OCI-LY1 (cell line): ENCODE measurements at regions not wholly inside any gene's neighbourhood (a gene's known extent, or its start where the extent isn't known, plus 50 kb on each side); places are given as distances from the start of the nearest gene placed in this dataset.

Source experiments
- CTCF ChIP-seq: fragments of 200-600 bp; sonication (generic), shearing (Covaris generic); IDR thresholded peaks from 2 replicates; pipeline ENCODE4 v1.5.1; 2017; ENCODE audit warnings: mild to moderate bottlenecking, antibody characterized with exemption, low read length, moderate library complexity, mixed read lengths
- EZH2 ChIP-seq: fragments of 200-600 bp; sonication (generic), shearing (Covaris generic); IDR thresholded peaks from 2 replicates; pipeline ENCODE4 v1.8.0; 2017; ENCODE audit warnings: borderline replicate concordance, mixed run types, mild to moderate bottlenecking, antibody characterized with exemption, low read length, moderate library complexity, mixed read lengths

- TF ChIP-seq CTCF (no peak), EZH2 (no peak)
Measured at GRCh38 chr14:98226411-98226810, 1045.6 kb downstream of the BCL11B start.
